A549 (cell line): ENCODE measurements at regions not wholly inside any gene's neighbourhood (a gene's known extent, or its start where the extent isn't known, plus 50 kb on each side); places are given as distances from the start of the nearest gene placed in this dataset.

Experiments
- ATAC-seq, 2 experiments: fragments of 200-7000 bp in 1 of 2; fragments of >200 bp in 1 of 2; cut with Nextera tagmentation in 1 of 2; cut with Tn5 transposase in 1 of 2; 3 replicates each; pipeline versions ENCODE4 v1.8.0 to v1.9.1; 2018 to 2020; ENCODE audit warnings: mild to moderate bottlenecking in 1 of 2, moderate library complexity in 1 of 2
- CTCF ChIA-PET: fragments of 300-600 bp; sonication (Branson Sonifier 250); formaldehyde crosslinking; extraction: SDS; loops from one replicate; lab custom pipeline; 2021; ENCODE audit warnings: antibody characterized with exemption, inconsistent platforms; lab: Yijun Ruan, JAX
- POLR2A ChIA-PET: fragments of 350-600 bp; formaldehyde crosslinking; extraction: SDS; loops from one replicate; lab custom pipeline; 2021; ENCODE audit warnings: antibody characterized with exemption, inconsistent platforms; lab: Yijun Ruan, JAX
- DNase-seq, 2 experiments: peaks; one replicate each; pipeline versions ENCODE4 v3.0.0 to v3.0.0-alpha.2; 2011 to 2016; ENCODE audit warnings: low read depth in 1 of 2, low spot score in 1 of 2
- FAIRE-seq: peaks from 2 replicates; lab custom pipeline; 2011; peaks lifted over from hg19 to GRCh38; lab: Jason Lieb, UNC
- H3K27ac ChIP-seq, 2 experiments: fragments of >200 bp; sonication (Bioruptor Twin); formaldehyde crosslinking; 3 replicates each; pipeline ENCODE4 v1.5.1; 2016 to 2017
- H3K4me1 ChIP-seq: fragments of >200 bp; sonication (Bioruptor Twin); formaldehyde crosslinking; 3 replicates; pipeline ENCODE4 v1.6.1; 2016
- H3K4me2 ChIP-seq: fragments of >200 bp; sonication (Bioruptor Twin); formaldehyde crosslinking; 3 replicates; pipeline ENCODE4 v1.6.1; 2016
- H3K4me3 ChIP-seq: fragments of >200 bp; sonication (Bioruptor Twin); formaldehyde crosslinking; 3 replicates; pipeline ENCODE4 v1.5.1; 2016
- H3K9me3 ChIP-seq: fragments of >200 bp; sonication (Bioruptor Twin); formaldehyde crosslinking; 3 replicates; pipeline ENCODE4 v1.6.1; 2016
- CBX8 ChIP-seq: fragments of 200-600 bp; sonication (generic); IDR thresholded peaks from 2 replicates; pipeline ENCODE4 v1.6.1; 2016
- CEBPB ChIP-seq, 2 experiments: fragments of >200 bp in 1 of 2; sonication (Bioruptor Twin) in 1 of 2; formaldehyde crosslinking in 1 of 2; IDR thresholded peaks; 2 replicates each; pipeline ENCODE4 v1.6.1; 2012 to 2016
- CHD2 ChIP-seq: fragments of 150-350 bp; IDR thresholded peaks from 2 replicates; pipeline ENCODE4 v1.6.1; 2014; ENCODE audit warnings: low read length; ENCODE audit not compliant: partially characterized antibody
- EP300 ChIP-seq, 2 experiments: fragments of >200 bp; sonication (Bioruptor Twin); formaldehyde crosslinking; IDR thresholded peaks; 2 replicates in 1 of 2; 3 replicates in 1 of 2; pipeline ENCODE4 v1.6.1; 2016 to 2017
- ESRRA ChIP-seq: fragments of 150-350 bp; IDR thresholded peaks from 2 replicates; pipeline ENCODE4 v1.6.1; 2014; ENCODE audit warnings: mild to moderate bottlenecking, low read length, borderline replicate concordance
- GATA3 ChIP-seq: IDR thresholded peaks from 2 replicates; pipeline ENCODE4 v1.6.1; 2012; ENCODE audit warnings: borderline replicate concordance
- HDAC2 ChIP-seq: fragments of 200-600 bp; sonication (generic); IDR thresholded peaks from 2 replicates; pipeline ENCODE4 v1.6.1; 2016
- HOXA7 ChIP-seq: fragments of 250-450 bp; sonication (Bioruptor Pico); IDR thresholded peaks from 2 replicates; pipeline ENCODE4 v1.5.0; 2020; ENCODE audit warnings: mild to moderate bottlenecking, moderate library complexity
- JUNB ChIP-seq: fragments of >200 bp; sonication (Bioruptor Twin); formaldehyde crosslinking; IDR thresholded peaks from 2 replicates; pipeline ENCODE4 v1.6.1; 2016
- KDM1A ChIP-seq: fragments of 200-600 bp; sonication (generic); IDR thresholded peaks from 2 replicates; pipeline ENCODE4 v1.6.1; 2016; ENCODE audit warnings: low read depth, mild to moderate bottlenecking
- MAZ ChIP-seq: fragments of 150-350 bp; IDR thresholded peaks from 2 replicates; pipeline ENCODE4 v1.6.1; 2014; ENCODE audit warnings: antibody characterized with exemption, low read depth, low read length, borderline replicate concordance
- MYC ChIP-seq: IDR thresholded peaks from 2 replicates; pipeline ENCODE4 v1.6.1; 2012; ENCODE audit warnings: mild to moderate bottlenecking, inconsistent platforms, low read length, improper control_type of control experiment, borderline replicate concordance
- NFE2L2 ChIP-seq: fragments of 150-350 bp; conservative IDR thresholded peaks from 2 replicates; pipeline ENCODE4 v1.6.1; 2014; ENCODE audit warnings: low read length
- POLR2AphosphoS2 ChIP-seq: conservative IDR thresholded peaks from 2 replicates; pipeline ENCODE4 v1.6.1; 2012; ENCODE audit warnings: low read length, improper control_type of control experiment, inconsistent platforms
- SREBF2 ChIP-seq: fragments of 450-650 bp; IDR thresholded peaks from 2 replicates; pipeline ENCODE4 v1.6.1; 2014; ENCODE audit warnings: mild to moderate bottlenecking, moderate library complexity
- ZSCAN20 ChIP-seq: fragments of 250-450 bp; sonication (Bioruptor Pico); IDR thresholded peaks from 2 replicates; pipeline ENCODE4 v1.8.0; 2022; ENCODE audit warnings: mild to moderate bottlenecking, moderate library complexity
- WGBS: methylation state at CpG from one replicate; pipeline ENCODE4 v1.1.6; 2017; ENCODE audit errors: missing lambda C conversion rate; 5-methylcytosine and 5-hydroxymethylcytosine counted together
- TF ChIP-seq, protein P1 (sequence below): fragments of >200 bp; sonication (Bioruptor Twin); formaldehyde crosslinking; IDR thresholded peaks from 3 replicates; pipeline ENCODE4 v1.6.1; 2016
- TF ChIP-seq, protein P2 (sequence below): fragments of 150-350 bp; IDR thresholded peaks from 2 replicates; pipeline ENCODE4 v1.6.1; 2014; ENCODE audit warnings: low read depth, mild to moderate bottlenecking, low read length
- TF ChIP-seq, protein P3 (sequence below): fragments of >200 bp; sonication (Bioruptor Twin); formaldehyde crosslinking; IDR thresholded peaks from 3 replicates; pipeline ENCODE4 v1.5.1; 2016
- TF ChIP-seq, protein P4 (sequence below): fragments of 200-600 bp; sonication (generic); IDR thresholded peaks from 2 replicates; pipeline ENCODE4 v1.6.1; 2016; ENCODE audit warnings: antibody characterized with exemption, mild to moderate bottlenecking, moderate library complexity
- TF ChIP-seq, protein P5 (sequence below): fragments of 250-450 bp; sonication (Bioruptor Pico); IDR thresholded peaks from 2 replicates; pipeline ENCODE4 v1.5.0; 2021; ENCODE audit warnings: mild to moderate bottlenecking, moderate library complexity, borderline replicate concordance
- TF ChIP-seq, protein P6 (sequence below): IDR thresholded peaks from 2 replicates; pipeline ENCODE4 v1.6.1; 2012; ENCODE audit warnings: low read depth, borderline replicate concordance
- TF ChIP-seq, protein P7 (sequence below): fragments of 250-450 bp; sonication (Bioruptor Pico); IDR thresholded peaks from 2 replicates; pipeline ENCODE4 v1.5.0; 2020; ENCODE audit warnings: low read depth, mild to moderate bottlenecking, moderate library complexity

DNA sequence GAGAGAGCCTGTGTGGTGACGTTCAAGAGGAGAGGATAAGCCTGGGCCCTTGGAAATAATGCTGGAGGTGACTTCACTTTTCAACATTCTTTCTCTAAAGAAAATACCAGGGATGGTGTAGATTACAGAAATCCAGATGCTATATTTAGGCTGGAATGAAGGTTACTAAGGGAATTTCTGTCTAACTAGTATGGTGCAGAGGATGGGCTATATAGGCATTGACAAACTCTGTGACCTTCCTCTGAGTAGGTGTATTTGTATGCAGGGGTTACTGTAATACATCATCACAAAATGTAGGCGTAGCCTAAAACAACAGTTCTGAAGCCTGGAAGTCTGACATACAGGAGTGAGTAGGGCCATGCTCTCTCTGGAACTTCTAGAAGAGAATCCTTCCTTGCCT, 155.3 kb upstream of the INHBA start:
- WGBS: 3% methylated on average over 2 of the region's 2 CpGs
- no peak for FAIRE-seq
- CTCF ChIA-PET: no interaction called here

DNA sequence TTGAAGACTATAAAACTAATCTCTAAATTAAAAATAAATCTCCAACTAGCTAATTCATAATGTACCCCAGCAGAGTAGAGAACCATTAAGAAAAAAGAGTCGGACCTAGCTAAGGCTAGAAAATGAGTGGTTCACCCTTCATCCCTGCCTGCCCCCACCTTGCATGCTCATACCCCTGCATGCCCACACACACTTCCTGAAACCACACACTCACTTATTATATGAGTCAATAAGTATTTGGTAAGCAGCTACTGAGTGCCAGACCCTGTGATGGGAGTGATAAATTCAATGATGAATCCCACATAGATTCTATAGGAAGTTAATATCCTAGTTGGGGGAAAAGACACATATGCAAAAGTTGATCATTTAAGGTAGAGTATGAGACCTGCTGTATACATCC, 152.9 kb upstream of the INHBA start:
- ATAC-seq (no peak), DNase-seq (no peak), FAIRE-seq (no peak)
- Histone ChIP-seq H3K4me3 (no peak overlapping the region), H3K9me3 (no peaks in the 10 kb centered on the region), H3K27ac (no peak overlapping the region), H3K4me2 (no peak overlapping the region), H3K4me1 (no peaks in the 10 kb centered on the region)
- ChIA-PET CTCF (no interaction called here), POLR2A (no interaction called here)
- 0% methylated on average over 1 of the region's 1 CpG for WGBS
- TF ChIP-seq, protein P1, sequence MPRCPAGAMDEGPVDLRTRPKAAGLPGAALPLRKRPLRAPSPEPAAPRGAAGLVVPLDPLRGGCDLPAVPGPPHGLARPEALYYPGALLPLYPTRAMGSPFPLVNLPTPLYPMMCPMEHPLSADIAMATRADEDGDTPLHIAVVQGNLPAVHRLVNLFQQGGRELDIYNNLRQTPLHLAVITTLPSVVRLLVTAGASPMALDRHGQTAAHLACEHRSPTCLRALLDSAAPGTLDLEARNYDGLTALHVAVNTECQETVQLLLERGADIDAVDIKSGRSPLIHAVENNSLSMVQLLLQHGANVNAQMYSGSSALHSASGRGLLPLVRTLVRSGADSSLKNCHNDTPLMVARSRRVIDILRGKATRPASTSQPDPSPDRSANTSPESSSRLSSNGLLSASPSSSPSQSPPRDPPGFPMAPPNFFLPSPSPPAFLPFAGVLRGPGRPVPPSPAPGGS: no peak
- TF ChIP-seq MYC: no peak
- TF ChIP-seq HOXA7: no peak
- no peak for TF ChIP-seq EP300 (IDR thresholded peaks at IDR 0.05)
- TF ChIP-seq NFE2L2: no peak
- TF ChIP-seq, all 56 proteins: peak for 0

More for the DNA sequence above, 155.3 kb upstream of the INHBA start:
- Histone ChIP-seq H3K27ac (no peak overlapping the region), H3K9me3 (no peaks in the 10 kb centered on the region), H3K4me3 (no peak overlapping the region), H3K4me2 (no peak overlapping the region), H3K4me1 (no peaks in the 10 kb centered on the region)
- TF ChIP-seq, protein P2, sequence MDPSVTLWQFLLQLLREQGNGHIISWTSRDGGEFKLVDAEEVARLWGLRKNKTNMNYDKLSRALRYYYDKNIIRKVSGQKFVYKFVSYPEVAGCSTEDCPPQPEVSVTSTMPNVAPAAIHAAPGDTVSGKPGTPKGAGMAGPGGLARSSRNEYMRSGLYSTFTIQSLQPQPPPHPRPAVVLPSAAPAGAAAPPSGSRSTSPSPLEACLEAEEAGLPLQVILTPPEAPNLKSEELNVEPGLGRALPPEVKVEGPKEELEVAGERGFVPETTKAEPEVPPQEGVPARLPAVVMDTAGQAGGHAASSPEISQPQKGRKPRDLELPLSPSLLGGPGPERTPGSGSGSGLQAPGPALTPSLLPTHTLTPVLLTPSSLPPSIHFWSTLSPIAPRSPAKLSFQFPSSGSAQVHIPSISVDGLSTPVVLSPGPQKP: no peak
- TF ChIP-seq HDAC2: no peak
- DNase-seq (no peak), ATAC-seq (no peak)
- POLR2A ChIA-PET: no interaction called here

DNA sequence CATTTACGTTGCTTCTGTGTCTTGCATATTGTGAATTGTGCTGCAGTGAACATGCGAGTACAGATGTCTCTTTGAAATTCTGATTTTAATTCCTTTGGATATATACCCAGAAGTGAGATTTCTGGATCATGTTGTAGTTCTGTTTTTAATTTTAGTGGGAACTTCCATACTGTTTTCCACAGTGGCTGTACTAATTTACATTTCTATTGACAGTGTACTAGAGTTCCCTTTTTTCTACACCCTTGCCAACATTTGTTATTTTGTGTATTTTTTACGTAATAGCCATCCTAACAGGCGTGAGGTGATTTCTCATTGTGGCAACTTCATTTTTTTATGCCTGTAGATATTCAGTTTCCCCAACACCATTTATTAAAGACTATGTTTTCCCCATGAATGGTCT, 144.7 kb upstream of the INHBA start:
- FAIRE-seq (no peak), DNase-seq (no peak), ATAC-seq (no peak)
- POLR2A ChIA-PET: no interaction called here
- H3K4me3 ChIP-seq: no peak overlapping the region
- H3K4me2 ChIP-seq: no peak overlapping the region
- no peaks in the 10 kb centered on the region for H3K4me1 ChIP-seq
- no peaks in the 10 kb centered on the region for H3K9me3 ChIP-seq
- WGBS: 8% methylated on average over 4 of the region's 4 CpGs
- CTCF ChIA-PET: no interaction called here
- H3K27ac ChIP-seq: no peak overlapping the region
- TF ChIP-seq EP300 (IDR thresholded peaks at IDR 0.05): no peak
- no peak for TF ChIP-seq KDM1A
- TF ChIP-seq CHD2: no peak
- TF ChIP-seq, protein P3, sequence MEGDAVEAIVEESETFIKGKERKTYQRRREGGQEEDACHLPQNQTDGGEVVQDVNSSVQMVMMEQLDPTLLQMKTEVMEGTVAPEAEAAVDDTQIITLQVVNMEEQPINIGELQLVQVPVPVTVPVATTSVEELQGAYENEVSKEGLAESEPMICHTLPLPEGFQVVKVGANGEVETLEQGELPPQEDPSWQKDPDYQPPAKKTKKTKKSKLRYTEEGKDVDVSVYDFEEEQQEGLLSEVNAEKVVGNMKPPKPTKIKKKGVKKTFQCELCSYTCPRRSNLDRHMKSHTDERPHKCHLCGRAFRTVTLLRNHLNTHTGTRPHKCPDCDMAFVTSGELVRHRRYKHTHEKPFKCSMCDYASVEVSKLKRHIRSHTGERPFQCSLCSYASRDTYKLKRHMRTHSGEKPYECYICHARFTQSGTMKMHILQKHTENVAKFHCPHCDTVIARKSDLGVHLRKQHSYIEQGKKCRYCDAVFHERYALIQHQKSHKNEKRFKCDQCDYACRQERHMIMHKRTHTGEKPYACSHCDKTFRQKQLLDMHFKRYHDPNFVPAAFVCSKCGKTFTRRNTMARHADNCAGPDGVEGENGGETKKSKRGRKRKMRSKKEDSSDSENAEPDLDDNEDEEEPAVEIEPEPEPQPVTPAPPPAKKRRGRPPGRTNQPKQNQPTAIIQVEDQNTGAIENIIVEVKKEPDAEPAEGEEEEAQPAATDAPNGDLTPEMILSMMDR: no peak
- TF ChIP-seq POLR2AphosphoS2: no peak
- no peak for TF ChIP-seq ZSCAN20 (CRISPR knock-in tag)
- TF ChIP-seq ESRRA: no peak
- TF ChIP-seq SREBF2: no peak
- no peak for TF ChIP-seq JUNB
- no peak for TF ChIP-seq HOXA7
- TF ChIP-seq, protein P4, sequence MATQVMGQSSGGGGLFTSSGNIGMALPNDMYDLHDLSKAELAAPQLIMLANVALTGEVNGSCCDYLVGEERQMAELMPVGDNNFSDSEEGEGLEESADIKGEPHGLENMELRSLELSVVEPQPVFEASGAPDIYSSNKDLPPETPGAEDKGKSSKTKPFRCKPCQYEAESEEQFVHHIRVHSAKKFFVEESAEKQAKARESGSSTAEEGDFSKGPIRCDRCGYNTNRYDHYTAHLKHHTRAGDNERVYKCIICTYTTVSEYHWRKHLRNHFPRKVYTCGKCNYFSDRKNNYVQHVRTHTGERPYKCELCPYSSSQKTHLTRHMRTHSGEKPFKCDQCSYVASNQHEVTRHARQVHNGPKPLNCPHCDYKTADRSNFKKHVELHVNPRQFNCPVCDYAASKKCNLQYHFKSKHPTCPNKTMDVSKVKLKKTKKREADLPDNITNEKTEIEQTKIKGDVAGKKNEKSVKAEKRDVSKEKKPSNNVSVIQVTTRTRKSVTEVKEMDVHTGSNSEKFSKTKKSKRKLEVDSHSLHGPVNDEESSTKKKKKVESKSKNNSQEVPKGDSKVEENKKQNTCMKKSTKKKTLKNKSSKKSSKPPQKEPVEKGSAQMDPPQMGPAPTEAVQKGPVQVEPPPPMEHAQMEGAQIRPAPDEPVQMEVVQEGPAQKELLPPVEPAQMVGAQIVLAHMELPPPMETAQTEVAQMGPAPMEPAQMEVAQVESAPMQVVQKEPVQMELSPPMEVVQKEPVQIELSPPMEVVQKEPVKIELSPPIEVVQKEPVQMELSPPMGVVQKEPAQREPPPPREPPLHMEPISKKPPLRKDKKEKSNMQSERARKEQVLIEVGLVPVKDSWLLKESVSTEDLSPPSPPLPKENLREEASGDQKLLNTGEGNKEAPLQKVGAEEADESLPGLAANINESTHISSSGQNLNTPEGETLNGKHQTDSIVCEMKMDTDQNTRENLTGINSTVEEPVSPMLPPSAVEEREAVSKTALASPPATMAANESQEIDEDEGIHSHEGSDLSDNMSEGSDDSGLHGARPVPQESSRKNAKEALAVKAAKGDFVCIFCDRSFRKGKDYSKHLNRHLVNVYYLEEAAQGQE: no peak
- no peak for TF ChIP-seq CBX8
- TF ChIP-seq, protein P5, sequence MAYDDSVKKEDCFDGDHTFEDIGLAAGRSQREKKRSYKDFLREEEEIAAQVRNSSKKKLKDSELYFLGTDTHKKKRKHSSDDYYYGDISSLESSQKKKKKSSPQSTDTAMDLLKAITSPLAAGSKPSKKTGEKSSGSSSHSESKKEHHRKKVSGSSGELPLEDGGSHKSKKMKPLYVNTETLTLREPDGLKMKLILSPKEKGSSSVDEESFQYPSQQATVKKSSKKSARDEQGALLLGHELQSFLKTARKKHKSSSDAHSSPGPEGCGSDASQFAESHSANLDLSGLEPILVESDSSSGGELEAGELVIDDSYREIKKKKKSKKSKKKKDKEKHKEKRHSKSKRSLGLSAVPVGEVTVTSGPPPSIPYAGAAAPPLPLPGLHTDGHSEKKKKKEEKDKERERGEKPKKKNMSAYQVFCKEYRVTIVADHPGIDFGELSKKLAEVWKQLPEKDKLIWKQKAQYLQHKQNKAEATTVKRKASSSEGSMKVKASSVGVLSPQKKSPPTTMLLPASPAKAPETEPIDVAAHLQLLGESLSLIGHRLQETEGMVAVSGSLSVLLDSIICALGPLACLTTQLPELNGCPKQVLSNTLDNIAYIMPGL (CRISPR knock-in tag): no peak
- no peak for TF ChIP-seq CEBPB (IDR thresholded peaks at IDR 0.05)
- no peak for TF ChIP-seq GATA3
- TF ChIP-seq, protein P6, sequence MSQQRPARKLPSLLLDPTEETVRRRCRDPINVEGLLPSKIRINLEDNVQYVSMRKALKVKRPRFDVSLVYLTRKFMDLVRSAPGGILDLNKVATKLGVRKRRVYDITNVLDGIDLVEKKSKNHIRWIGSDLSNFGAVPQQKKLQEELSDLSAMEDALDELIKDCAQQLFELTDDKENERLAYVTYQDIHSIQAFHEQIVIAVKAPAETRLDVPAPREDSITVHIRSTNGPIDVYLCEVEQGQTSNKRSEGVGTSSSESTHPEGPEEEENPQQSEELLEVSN: no peak
- TF ChIP-seq MAZ: no peak
- TF ChIP-seq, protein P7, sequence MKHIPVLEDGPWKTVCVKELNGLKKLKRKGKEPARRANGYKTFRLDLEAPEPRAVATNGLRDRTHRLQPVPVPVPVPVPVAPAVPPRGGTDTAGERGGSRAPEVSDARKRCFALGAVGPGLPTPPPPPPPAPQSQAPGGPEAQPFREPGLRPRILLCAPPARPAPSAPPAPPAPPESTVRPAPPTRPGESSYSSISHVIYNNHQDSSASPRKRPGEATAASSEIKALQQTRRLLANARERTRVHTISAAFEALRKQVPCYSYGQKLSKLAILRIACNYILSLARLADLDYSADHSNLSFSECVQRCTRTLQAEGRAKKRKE (CRISPR knock-in tag): no peak
